Ishikawa (cell line): ENCODE measurements at regions not wholly inside any gene's neighbourhood (a gene's known extent, or its start where the extent isn't known, plus 50 kb on each side); places are given as distances from the start of the nearest gene placed in this dataset.

Experiments used
- CEBPB ChIP-seq: IDR thresholded peaks from 2 replicates; pipeline ENCODE4 v1.6.1; 2012
- CREB1 ChIP-seq: IDR thresholded peaks from 2 replicates; pipeline ENCODE4 v1.6.1; 2012; ENCODE audit warnings: low read depth
- EGR1 ChIP-seq: IDR thresholded peaks from 2 replicates; pipeline ENCODE4 v1.6.1; 2012
- EP300 ChIP-seq: IDR thresholded peaks from 2 replicates; pipeline ENCODE4 v1.6.1; 2012; ENCODE audit warnings: borderline replicate concordance
- FOXM1 ChIP-seq: IDR thresholded peaks from 2 replicates; pipeline ENCODE4 v1.6.1; 2012; ENCODE audit warnings: low read depth, borderline replicate concordance
- MAX ChIP-seq: IDR thresholded peaks from 2 replicates; pipeline ENCODE4 v1.6.1; 2012
- NFIC ChIP-seq: IDR thresholded peaks from 2 replicates; pipeline ENCODE4 v1.6.1; 2012
- RAD21 ChIP-seq: IDR thresholded peaks from 2 replicates; pipeline ENCODE4 v1.6.1; 2012; ENCODE audit warnings: low read depth
- TAF1 ChIP-seq: IDR thresholded peaks from 2 replicates; pipeline ENCODE4 v1.6.1; 2012; ENCODE audit warnings: low read depth, mild to moderate bottlenecking
- TCF12 ChIP-seq: IDR thresholded peaks from 2 replicates; pipeline ENCODE4 v1.6.1; 2012; ENCODE audit warnings: low read depth
- TEAD4 ChIP-seq: IDR thresholded peaks from 2 replicates; pipeline ENCODE4 v1.6.1; 2012
- YY1 ChIP-seq: IDR thresholded peaks from 2 replicates; pipeline ENCODE4 v1.6.1; 2012; ENCODE audit warnings: low read depth
- ZBTB7A ChIP-seq: IDR thresholded peaks from 2 replicates; pipeline ENCODE4 v1.6.1; 2012; ENCODE audit warnings: low read depth
- TF ChIP-seq, protein P1 (sequence below): IDR thresholded peaks from 2 replicates; pipeline ENCODE4 v1.6.1; 2012
- TF ChIP-seq, protein P2 (sequence below): IDR thresholded peaks from 2 replicates; pipeline ENCODE4 v1.6.1; 2012; ENCODE audit warnings: low read depth, mild to moderate bottlenecking

DNA sequence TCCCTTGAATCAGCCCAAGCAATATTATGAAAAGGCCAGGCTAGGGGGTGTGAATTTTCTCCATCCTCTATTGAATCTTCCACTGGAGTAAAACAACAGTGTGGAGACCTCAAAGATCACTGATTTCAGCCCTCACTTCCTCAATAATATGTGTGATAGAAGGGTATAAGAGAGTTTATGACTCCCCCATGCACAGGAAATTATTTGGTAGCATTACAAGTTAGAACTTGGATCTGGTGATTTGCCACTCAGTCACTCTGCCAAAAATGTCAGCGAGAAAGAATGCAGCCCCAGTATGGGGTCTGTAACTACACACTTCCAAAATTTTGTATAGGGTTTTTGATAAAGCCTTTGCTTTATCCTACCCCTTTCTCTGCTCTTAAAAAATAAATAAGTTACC is 81.0 kb upstream of the KCNMB2 start:
- TF ChIP-seq TCF12 (no peak), CREB1 (no peak), TEAD4 (no peak), EGR1 (no peak), NFIC (0 out of 2 replicates have a peak, but pooled peaks have one; percentile 14), TAF1 (no peak)

- TF ChIP-seq TCF12 (no peak), TAF1 (no peak), TEAD4 (no peak), RAD21 (no peak), CREB1 (no peak), NFIC (no peak), ZBTB7A (no peak), EGR1 (no peak), FOXM1 (no peak), CEBPB (no peak), EP300 (no peak)
- TF ChIP-seq, protein P1, sequence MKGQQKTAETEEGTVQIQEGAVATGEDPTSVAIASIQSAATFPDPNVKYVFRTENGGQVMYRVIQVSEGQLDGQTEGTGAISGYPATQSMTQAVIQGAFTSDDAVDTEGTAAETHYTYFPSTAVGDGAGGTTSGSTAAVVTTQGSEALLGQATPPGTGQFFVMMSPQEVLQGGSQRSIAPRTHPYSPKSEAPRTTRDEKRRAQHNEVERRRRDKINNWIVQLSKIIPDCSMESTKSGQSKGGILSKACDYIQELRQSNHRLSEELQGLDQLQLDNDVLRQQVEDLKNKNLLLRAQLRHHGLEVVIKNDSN = no peak
- TF ChIP-seq, protein P2, sequence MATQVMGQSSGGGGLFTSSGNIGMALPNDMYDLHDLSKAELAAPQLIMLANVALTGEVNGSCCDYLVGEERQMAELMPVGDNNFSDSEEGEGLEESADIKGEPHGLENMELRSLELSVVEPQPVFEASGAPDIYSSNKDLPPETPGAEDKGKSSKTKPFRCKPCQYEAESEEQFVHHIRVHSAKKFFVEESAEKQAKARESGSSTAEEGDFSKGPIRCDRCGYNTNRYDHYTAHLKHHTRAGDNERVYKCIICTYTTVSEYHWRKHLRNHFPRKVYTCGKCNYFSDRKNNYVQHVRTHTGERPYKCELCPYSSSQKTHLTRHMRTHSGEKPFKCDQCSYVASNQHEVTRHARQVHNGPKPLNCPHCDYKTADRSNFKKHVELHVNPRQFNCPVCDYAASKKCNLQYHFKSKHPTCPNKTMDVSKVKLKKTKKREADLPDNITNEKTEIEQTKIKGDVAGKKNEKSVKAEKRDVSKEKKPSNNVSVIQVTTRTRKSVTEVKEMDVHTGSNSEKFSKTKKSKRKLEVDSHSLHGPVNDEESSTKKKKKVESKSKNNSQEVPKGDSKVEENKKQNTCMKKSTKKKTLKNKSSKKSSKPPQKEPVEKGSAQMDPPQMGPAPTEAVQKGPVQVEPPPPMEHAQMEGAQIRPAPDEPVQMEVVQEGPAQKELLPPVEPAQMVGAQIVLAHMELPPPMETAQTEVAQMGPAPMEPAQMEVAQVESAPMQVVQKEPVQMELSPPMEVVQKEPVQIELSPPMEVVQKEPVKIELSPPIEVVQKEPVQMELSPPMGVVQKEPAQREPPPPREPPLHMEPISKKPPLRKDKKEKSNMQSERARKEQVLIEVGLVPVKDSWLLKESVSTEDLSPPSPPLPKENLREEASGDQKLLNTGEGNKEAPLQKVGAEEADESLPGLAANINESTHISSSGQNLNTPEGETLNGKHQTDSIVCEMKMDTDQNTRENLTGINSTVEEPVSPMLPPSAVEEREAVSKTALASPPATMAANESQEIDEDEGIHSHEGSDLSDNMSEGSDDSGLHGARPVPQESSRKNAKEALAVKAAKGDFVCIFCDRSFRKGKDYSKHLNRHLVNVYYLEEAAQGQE = no peak
These were observed 80.3 kb upstream of the KCNMB2 start for GRCh38 chr3:178455946-178456345.

GRCh38 chr3:178456621-178457285 is 79.5 kb upstream of the KCNMB2 start:
- TF ChIP-seq FOXM1 (no peak), TCF12 (no peak), TAF1 (no peak), MAX (no peak), EGR1 (no peak), CEBPB (no peak), CREB1 (no peak), TEAD4 (no peak), NFIC (no peak), RAD21 (no peak)
- TF ChIP-seq, protein P2 = no peak
- TF ChIP-seq, protein P1 = no peak

DNA sequence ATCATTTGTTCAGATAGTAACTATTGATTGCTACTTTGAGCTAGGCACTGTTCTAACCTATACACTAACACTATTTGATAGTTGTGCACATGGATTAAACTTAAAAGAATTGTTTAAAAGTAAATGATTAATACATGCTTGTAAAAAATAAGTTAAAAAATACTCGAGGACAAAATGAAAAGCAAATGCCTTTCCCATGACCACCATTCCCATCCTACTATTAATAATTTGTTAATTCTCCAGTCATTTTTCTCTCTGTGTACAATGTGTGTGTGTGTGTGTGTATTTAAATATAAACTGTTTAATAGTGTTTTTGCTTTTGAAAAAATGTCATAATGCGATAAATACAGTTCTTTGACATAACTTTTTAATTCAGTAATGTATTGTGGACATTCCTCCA is 78.7 kb upstream of the KCNMB2 start:
- TF ChIP-seq EGR1 (no peak), ZBTB7A (no peak), EP300 (no peak), TEAD4 (no peak), FOXM1 (no peak), TCF12 (no peak), RAD21 (no peak), TAF1 (no peak), CREB1 (no peak), YY1 (no peak), MAX (no peak), NFIC (no peak), CEBPB (no peak)
- TF ChIP-seq, protein P1 = no peak
- TF ChIP-seq, protein P2 = no peak
